ENCODE measurements at regions not wholly inside any gene's neighbourhood (a gene's known extent, or its start where the extent isn't known, plus 50 kb on each side); places are given as distances from the start of the nearest gene placed in this dataset.
"Not testable (repeated sequence)": the region's sequence is repeated elsewhere in the genome, so short reads cannot be mapped to it uniquely, and the experiment has no call there.

- 100% methylated on average over 1 of the region's 1 CpG for WGBS (ENCODE audit: insufficient coverage)
- H3K36me3 ChIP-seq (ENCODE audit: control insufficient read depth in 4 of 4, insufficient read depth in 4 of 4, low read length in 3 of 4): no peaks in the 10 kb centered on the region
- ChIA-PET CTCF (interaction anchor here (0.8 to 2.3 kb wide), 6 partner anchors 8 to 60 kb away, joined by 3 to 7 read pairs (median 6); no protein-coding TSS in a partner anchor), POLR2A (no interaction called here)
- DNase-seq: no peak
- no peak overlapping the region for H3K27ac ChIP-seq (ENCODE audit: insufficient read depth in 1 of 2, low read depth in 1 of 2, low read length in 2 of 2, poor library complexity in 1 of 2, severe bottlenecking in 2 of 2)
- H3K9me3 ChIP-seq (ENCODE audit: control extremely low read depth in 1 of 5, control insufficient read depth in 4 of 5, insufficient read depth in 2 of 5, low read depth in 1 of 5, low read length in 4 of 5): no peaks in the 10 kb centered on the region
- no peak overlapping the region for H3K4me3 ChIP-seq (ENCODE audit: control insufficient read depth in 1 of 7, extremely low read depth in 1 of 7, insufficient read depth in 4 of 7, low read depth in 2 of 7, low read length in 6 of 7)
- no peaks in the 10 kb centered on the region for H3K27me3 ChIP-seq (replicated peaks in 2 of 5; ENCODE audit: control insufficient read depth in 4 of 5, insufficient read depth in 5 of 5, low read length in 4 of 5)
- peaks cover 0 to 3% (median 2%) of the 10 kb centered on the region in 4 experiments for H3K4me1 ChIP-seq (ENCODE audit: control extremely low read depth in 1 of 4, control insufficient read depth in 4 of 4, insufficient read depth in 4 of 4, low read length in 3 of 4)
Measured at GRCh38 chr11:121358760-121359159, 66.2 kb downstream of the SC5D start.

DNA sequence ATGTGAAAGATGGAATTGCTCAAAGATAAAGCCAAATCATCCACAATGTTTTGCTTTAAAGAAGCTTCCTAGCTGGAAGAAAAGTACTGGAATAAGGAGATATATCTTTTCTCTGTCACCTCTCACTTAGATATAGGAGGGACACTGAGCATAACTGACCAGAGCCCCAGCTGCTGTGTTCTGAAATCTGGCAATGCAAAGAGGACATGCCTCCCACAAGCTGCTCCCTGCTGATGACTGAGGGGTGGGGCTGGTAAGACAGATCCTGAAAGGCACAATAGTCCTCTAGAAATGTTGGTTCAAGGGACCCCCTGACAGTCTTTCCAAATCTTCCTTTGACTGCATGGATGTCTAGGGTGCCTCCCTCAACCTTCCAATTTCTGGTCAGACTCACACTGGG lies 67.0 kb downstream of the SC5D start:
- no peak for DNase-seq
- H3K4me3 ChIP-seq (ENCODE audit: control insufficient read depth in 1 of 7, extremely low read depth in 1 of 7, insufficient read depth in 4 of 7, low read depth in 2 of 7, low read length in 6 of 7): no peak overlapping the region
- no peaks in the 10 kb centered on the region for H3K9me3 ChIP-seq (ENCODE audit: control extremely low read depth in 1 of 5, control insufficient read depth in 4 of 5, insufficient read depth in 2 of 5, low read depth in 1 of 5, low read length in 4 of 5)
- no peaks in the 10 kb centered on the region for H3K27me3 ChIP-seq (replicated peaks in 2 of 5; ENCODE audit: control insufficient read depth in 4 of 5, insufficient read depth in 5 of 5, low read length in 4 of 5)
- ChIA-PET CTCF (interaction anchor here (1.8 kb wide), 1 partner anchor 11 kb away, joined by 6 read pairs; no protein-coding TSS in a partner anchor), POLR2A (no interaction called here)
- no peak overlapping the region for H3K27ac ChIP-seq (ENCODE audit: insufficient read depth in 1 of 2, low read depth in 1 of 2, low read length in 2 of 2, poor library complexity in 1 of 2, severe bottlenecking in 2 of 2)
- H3K36me3 ChIP-seq (ENCODE audit: control insufficient read depth in 4 of 4, insufficient read depth in 4 of 4, low read length in 3 of 4): no peaks in the 10 kb centered on the region
- H3K4me1 ChIP-seq (ENCODE audit: control extremely low read depth in 1 of 4, control insufficient read depth in 4 of 4, insufficient read depth in 4 of 4, low read length in 3 of 4): no peaks in the 10 kb centered on the region

GRCh38 chr11:121362955-121363354 lies 70.4 kb downstream of the SC5D start:
- DNase-seq; H3K9me3 ChIP-seq (ENCODE audit: control extremely low read depth in 1 of 5, control insufficient read depth in 4 of 5, insufficient read depth in 2 of 5, low read depth in 1 of 5, low read length in 4 of 5); H3K27me3 ChIP-seq (replicated peaks in 2 of 5; ENCODE audit: control insufficient read depth in 4 of 5, insufficient read depth in 5 of 5, low read length in 4 of 5); H3K27ac ChIP-seq (ENCODE audit: insufficient read depth in 1 of 2, low read depth in 1 of 2, low read length in 2 of 2, poor library complexity in 1 of 2, severe bottlenecking in 2 of 2); H3K4me3 ChIP-seq (ENCODE audit: control insufficient read depth in 1 of 7, extremely low read depth in 1 of 7, insufficient read depth in 4 of 7, low read depth in 2 of 7, low read length in 6 of 7); H3K36me3 ChIP-seq (ENCODE audit: control insufficient read depth in 4 of 4, insufficient read depth in 4 of 4, low read length in 3 of 4); POLR2A ChIA-PET; CTCF ChIA-PET: not testable (repeated sequence)
- peaks cover 5 to 13% (median 10%) of the 10 kb centered on the region in 4 experiments for H3K4me1 ChIP-seq (ENCODE audit: control extremely low read depth in 1 of 4, control insufficient read depth in 4 of 4, insufficient read depth in 4 of 4, low read length in 3 of 4)
- WGBS (ENCODE audit: insufficient coverage): 96% methylated on average over 37 of the region's 41 CpGs

DNA sequence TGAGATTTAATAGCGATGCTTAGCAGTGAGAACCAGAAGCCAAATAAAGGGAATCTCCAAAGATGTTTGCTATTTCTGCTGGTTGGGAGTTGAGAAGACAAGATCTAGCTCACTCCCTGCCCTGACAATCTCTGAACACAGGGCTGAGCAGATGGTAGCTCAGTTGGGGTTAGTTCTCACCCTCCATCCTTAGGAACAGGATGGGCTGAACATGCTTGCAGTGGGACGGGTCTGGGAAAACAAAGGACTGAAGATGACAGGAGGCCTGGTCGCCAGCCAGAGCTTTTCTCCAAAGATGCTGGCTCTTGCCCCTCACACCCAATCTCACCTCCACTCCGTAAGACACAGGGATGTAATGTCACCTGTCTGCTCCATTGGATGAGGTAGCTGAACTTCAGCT lies 72.7 kb downstream of the SC5D start:
- 94% methylated on average over 3 of the region's 4 CpGs for WGBS (ENCODE audit: insufficient coverage)
- Histone ChIP-seq H3K4me1 (ENCODE audit: control extremely low read depth in 1 of 4, control insufficient read depth in 4 of 4, insufficient read depth in 4 of 4, low read length in 3 of 4) (peaks cover 8 to 19% (median 15%) of the 10 kb centered on the region in 4 experiments), H3K27me3 (replicated peaks in 2 of 5; ENCODE audit: control insufficient read depth in 4 of 5, insufficient read depth in 5 of 5, low read length in 4 of 5) (no peaks in the 10 kb centered on the region), H3K4me3 (ENCODE audit: control insufficient read depth in 1 of 7, extremely low read depth in 1 of 7, insufficient read depth in 4 of 7, low read depth in 2 of 7, low read length in 6 of 7) (no peak overlapping the region), H3K9me3 (ENCODE audit: control extremely low read depth in 1 of 5, control insufficient read depth in 4 of 5, insufficient read depth in 2 of 5, low read depth in 1 of 5, low read length in 4 of 5) (no peaks in the 10 kb centered on the region), H3K36me3 (ENCODE audit: control insufficient read depth in 4 of 4, insufficient read depth in 4 of 4, low read length in 3 of 4) (no peaks in the 10 kb centered on the region), H3K27ac (ENCODE audit: insufficient read depth in 1 of 2, low read depth in 1 of 2, low read length in 2 of 2, poor library complexity in 1 of 2, severe bottlenecking in 2 of 2) (no peak overlapping the region)
- DNase-seq: no peak
- ChIA-PET CTCF (no interaction called here), POLR2A (no interaction called here)

DNA sequence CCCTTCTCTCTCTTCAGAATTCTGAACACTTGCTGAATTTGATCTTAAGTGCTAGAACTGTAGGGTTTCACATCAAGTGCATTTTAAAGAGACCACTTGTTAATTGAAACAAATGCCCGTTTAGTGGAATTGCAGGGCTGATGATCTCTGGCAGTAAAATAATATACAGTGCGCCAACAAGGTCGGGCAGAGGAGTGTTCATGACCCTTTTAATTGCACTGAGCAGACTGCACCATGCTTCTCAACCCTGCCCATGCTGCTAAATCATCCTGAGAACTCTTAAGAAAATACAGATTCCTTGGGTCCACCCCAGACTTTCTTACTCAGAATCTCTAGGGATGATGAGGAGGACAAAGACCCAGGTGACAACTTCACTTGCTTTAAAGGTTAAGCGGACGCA lies 73.5 kb downstream of the SC5D start:
- Histone ChIP-seq H3K9me3 (ENCODE audit: control extremely low read depth in 1 of 5, control insufficient read depth in 4 of 5, insufficient read depth in 2 of 5, low read depth in 1 of 5, low read length in 4 of 5) (no peaks in the 10 kb centered on the region), H3K4me3 (ENCODE audit: control insufficient read depth in 1 of 7, extremely low read depth in 1 of 7, insufficient read depth in 4 of 7, low read depth in 2 of 7, low read length in 6 of 7) (no peak overlapping the region), H3K27me3 (replicated peaks in 2 of 5; ENCODE audit: control insufficient read depth in 4 of 5, insufficient read depth in 5 of 5, low read length in 4 of 5) (no peaks in the 10 kb centered on the region), H3K4me1 (ENCODE audit: control extremely low read depth in 1 of 4, control insufficient read depth in 4 of 4, insufficient read depth in 4 of 4, low read length in 3 of 4) (peaks cover 8 to 19% (median 15%) of the 10 kb centered on the region in 4 experiments), H3K36me3 (ENCODE audit: control insufficient read depth in 4 of 4, insufficient read depth in 4 of 4, low read length in 3 of 4) (no peaks in the 10 kb centered on the region), H3K27ac (ENCODE audit: insufficient read depth in 1 of 2, low read depth in 1 of 2, low read length in 2 of 2, poor library complexity in 1 of 2, severe bottlenecking in 2 of 2) (no peak overlapping the region)
- no peak for DNase-seq
- POLR2A ChIA-PET: no interaction called here
- CTCF ChIA-PET: interaction anchor here (1.1 to 1.8 kb wide), 5 partner anchors 8 to 226 kb away, joined by 3 to 7 read pairs (median 3); no protein-coding TSS in a partner anchor
- 92% methylated on average over 5 of the region's 5 CpGs for WGBS (ENCODE audit: insufficient coverage)

GRCh38 chr11:121367001-121367843 lies 74.7 kb downstream of the SC5D start:
- Histone ChIP-seq H3K27ac (ENCODE audit: insufficient read depth in 1 of 2, low read depth in 1 of 2, low read length in 2 of 2, poor library complexity in 1 of 2, severe bottlenecking in 2 of 2) (no peak overlapping the region), H3K4me3 (ENCODE audit: control insufficient read depth in 1 of 7, extremely low read depth in 1 of 7, insufficient read depth in 4 of 7, low read depth in 2 of 7, low read length in 6 of 7) (peak overlapping the region in 2 of 7 experiments; percentile 11 to 46), H3K36me3 (ENCODE audit: control insufficient read depth in 4 of 4, insufficient read depth in 4 of 4, low read length in 3 of 4) (no peaks in the 10 kb centered on the region), H3K4me1 (ENCODE audit: control extremely low read depth in 1 of 4, control insufficient read depth in 4 of 4, insufficient read depth in 4 of 4, low read length in 3 of 4) (peaks cover 8 to 19% (median 15%) of the 10 kb centered on the region in 4 experiments), H3K27me3 (replicated peaks in 2 of 5; ENCODE audit: control insufficient read depth in 4 of 5, insufficient read depth in 5 of 5, low read length in 4 of 5) (no peaks in the 10 kb centered on the region), H3K9me3 (ENCODE audit: control extremely low read depth in 1 of 5, control insufficient read depth in 4 of 5, insufficient read depth in 2 of 5, low read depth in 1 of 5, low read length in 4 of 5) (no peaks in the 10 kb centered on the region)
- 52% methylated on average over 7 of the region's 8 CpGs for WGBS (ENCODE audit: insufficient coverage)
- POLR2A ChIA-PET: interaction anchor here (1.2 kb wide), 1 partner anchor 13 kb away, joined by 3 read pairs; no protein-coding TSS in a partner anchor
- CTCF ChIA-PET: interaction anchor here (0.7 to 2.4 kb wide), 9 partner anchors 9 to 225 kb away, joined by 3 to 9 read pairs (median 3); no protein-coding TSS in a partner anchor
- peak; percentile 60 to 89 (median 89) for DNase-seq

DNA sequence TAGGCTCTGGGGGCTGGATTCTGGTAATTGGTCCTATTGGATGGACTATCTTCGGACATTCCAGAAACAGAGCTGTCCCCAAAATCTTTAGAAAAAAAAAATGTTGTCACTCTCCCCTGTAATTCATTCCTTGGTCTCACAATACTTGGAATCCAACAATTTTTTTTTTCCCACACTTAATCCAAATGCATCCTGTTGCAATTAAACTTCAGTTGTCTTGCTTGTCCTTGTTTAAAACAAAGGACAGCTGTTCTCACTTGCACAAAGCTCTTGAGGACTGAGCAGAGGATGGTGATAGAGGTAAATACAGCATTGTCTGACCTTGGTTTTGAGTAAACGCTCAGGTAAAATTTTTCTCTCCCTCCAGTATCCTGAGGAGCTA lies 75.3 kb downstream of the SC5D start:
- peak overlapping the region in 1 of 7 experiments; percentile 46 for H3K4me3 ChIP-seq (ENCODE audit: control insufficient read depth in 1 of 7, extremely low read depth in 1 of 7, insufficient read depth in 4 of 7, low read depth in 2 of 7, low read length in 6 of 7)
- H3K4me1 ChIP-seq (ENCODE audit: control extremely low read depth in 1 of 4, control insufficient read depth in 4 of 4, insufficient read depth in 4 of 4, low read length in 3 of 4): peaks cover 8 to 22% (median 20%) of the 10 kb centered on the region in 4 experiments
- H3K27me3 ChIP-seq (replicated peaks in 2 of 5; ENCODE audit: control insufficient read depth in 4 of 5, insufficient read depth in 5 of 5, low read length in 4 of 5): no peaks in the 10 kb centered on the region
- H3K9me3 ChIP-seq (ENCODE audit: control extremely low read depth in 1 of 5, control insufficient read depth in 4 of 5, insufficient read depth in 2 of 5, low read depth in 1 of 5, low read length in 4 of 5): no peaks in the 10 kb centered on the region
- ChIA-PET POLR2A (interaction anchor here (0.8 kb wide), 1 partner anchor 12 kb away, joined by 3 read pairs; no protein-coding TSS in a partner anchor), CTCF (interaction anchor here (1.3 to 2.4 kb wide), 4 partner anchors 9 to 53 kb away, joined by 3 to 9 read pairs (median 4); no protein-coding TSS in a partner anchor)
- no peaks in the 10 kb centered on the region for H3K36me3 ChIP-seq (ENCODE audit: control insufficient read depth in 4 of 4, insufficient read depth in 4 of 4, low read length in 3 of 4)
- no peak for DNase-seq
- WGBS (ENCODE audit: insufficient coverage): 100% methylated on average over 1 of the region's 2 CpGs
- no peak overlapping the region for H3K27ac ChIP-seq (ENCODE audit: insufficient read depth in 1 of 2, low read depth in 1 of 2, low read length in 2 of 2, poor library complexity in 1 of 2, severe bottlenecking in 2 of 2)

Measured in common myeloid progenitor, CD34-positive (primary cell).